Prostate gland (tissue), 1 donor: ENCODE measurements at regions not wholly inside any gene's neighbourhood (a gene's known extent, or its start where the extent isn't known, plus 50 kb on each side); places are given as distances from the start of the nearest gene placed in this dataset.

ENCODE experiments used
- POLR2A ChIP-seq: fragments of 450-650 bp; IDR thresholded peaks from one replicate; pipeline ENCODE4 v1.6.1; 2016; ENCODE audit warnings: antibody characterized with exemption, mild to moderate bottlenecking
- POLR2AphosphoS5 ChIP-seq: sonication (generic); formaldehyde crosslinking; IDR thresholded peaks from one replicate; pipeline ENCODE4 v1.6.1; 2017; ENCODE audit warnings: antibody characterized with exemption

DNA sequence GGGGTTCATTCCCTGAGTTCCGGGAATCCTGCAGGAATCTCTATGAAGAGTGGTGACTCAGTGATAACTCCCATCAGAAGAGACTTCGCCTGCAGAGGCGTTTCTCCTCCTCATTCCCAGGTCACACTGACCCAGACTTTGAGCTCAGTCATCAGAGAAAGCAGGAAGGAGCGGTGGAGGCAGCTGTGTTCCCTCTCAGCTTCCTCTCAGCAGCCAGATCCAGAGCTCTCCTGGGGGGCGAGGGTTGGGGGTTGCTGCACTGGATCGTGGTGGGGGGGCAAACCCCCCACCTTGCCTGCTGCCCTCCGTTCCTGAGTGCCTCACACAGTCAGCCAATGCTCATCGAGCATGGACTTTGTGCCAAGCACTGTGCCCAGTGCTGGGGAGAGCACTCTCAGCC lies 271.2 kb downstream of the CBLN1 start:
- no peak for TF ChIP-seq POLR2A
- no peak for TF ChIP-seq POLR2AphosphoS5
